Prostate gland (tissue), 2 donors: ENCODE measurements at regions not wholly inside any gene's neighbourhood (a gene's known extent, or its start where the extent isn't known, plus 50 kb on each side); places are given as distances from the start of the nearest gene placed in this dataset.

ENCODE experiments used
- CTCF ChIP-seq, 4 experiments: fragments of 200-600 bp in 2 of 4; fragments of 450-650 bp in 2 of 4; sonication (generic) in 2 of 4; IDR thresholded peaks; 1 replicate in 3 of 4; 2 replicates in 1 of 4; pipeline ENCODE4 v1.5.1; 2016 to 2019; ENCODE audit warnings: antibody characterized with exemption in 4 of 4, mild to moderate bottlenecking in 2 of 4, moderate library complexity in 2 of 4
- POLR2A ChIP-seq: fragments of 450-650 bp; IDR thresholded peaks from one replicate; pipeline ENCODE4 v1.6.1; 2016; ENCODE audit warnings: antibody characterized with exemption, mild to moderate bottlenecking

DNA sequence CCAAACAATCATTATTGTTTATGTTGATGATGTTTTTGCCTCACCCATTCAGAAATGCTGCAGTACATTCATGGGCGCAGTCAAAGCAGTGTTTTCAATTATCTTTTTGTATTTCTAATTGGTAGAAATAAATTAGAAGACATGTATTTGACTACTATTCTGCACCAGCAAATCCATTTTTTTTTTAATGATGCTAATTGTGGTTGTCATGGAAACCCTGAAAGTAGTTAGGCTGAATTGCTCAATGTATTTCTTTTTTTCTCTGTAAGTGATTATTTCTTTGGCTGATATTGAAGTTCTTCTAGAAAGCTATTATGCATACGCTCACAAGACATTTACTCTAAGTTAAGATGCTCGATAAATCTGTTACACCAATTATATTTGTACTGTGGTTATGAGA, 101.2 kb downstream of the RFC3 start:
- TF ChIP-seq CTCF (IDR thresholded peaks at IDR 0.05) (no peak), POLR2A (no peak)
